ENCODE measurements at regions not wholly inside any gene's neighbourhood (a gene's known extent, or its start where the extent isn't known, plus 50 kb on each side); places are given as distances from the start of the nearest gene placed in this dataset.
"Not testable (repeated sequence)": the region's sequence is repeated elsewhere in the genome, so short reads cannot be mapped to it uniquely, and the experiment has no call there.

DNA sequence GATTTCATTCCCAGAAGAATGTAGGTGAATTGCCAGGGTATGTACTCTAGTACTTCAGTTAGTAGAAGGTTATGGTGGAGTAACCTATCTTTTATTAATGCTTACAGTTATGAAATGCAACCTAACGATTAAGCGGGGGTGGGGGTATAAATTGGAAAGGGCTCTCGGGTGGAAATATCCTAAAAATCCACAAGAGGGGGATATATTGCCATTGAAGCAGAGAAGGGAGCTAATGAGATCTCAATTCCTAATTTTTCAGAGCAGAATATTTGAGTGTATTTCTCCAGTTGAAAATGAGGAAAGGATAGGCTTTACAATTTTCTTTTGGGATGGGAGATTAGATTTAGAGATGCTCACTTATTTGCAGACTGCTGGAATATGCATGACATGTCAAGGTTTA is 90.8 kb downstream of the DNAJB9 start:
- no peak overlapping the region for H3K4me3 Mint-ChIP-seq
- no peak for DNase-seq
- H3K27ac Mint-ChIP-seq, result no peak overlapping the region
- no peaks in the 10 kb centered on the region for H3K4me1 Mint-ChIP-seq
- H3K27me3 Mint-ChIP-seq, result peaks cover 4% of the 10 kb centered on the region
- no peaks in the 10 kb centered on the region for H3K9me3 Mint-ChIP-seq
- CTCF ChIA-PET, result no interaction called here
- H3K36me3 Mint-ChIP-seq, result no peaks in the 10 kb centered on the region

DNA sequence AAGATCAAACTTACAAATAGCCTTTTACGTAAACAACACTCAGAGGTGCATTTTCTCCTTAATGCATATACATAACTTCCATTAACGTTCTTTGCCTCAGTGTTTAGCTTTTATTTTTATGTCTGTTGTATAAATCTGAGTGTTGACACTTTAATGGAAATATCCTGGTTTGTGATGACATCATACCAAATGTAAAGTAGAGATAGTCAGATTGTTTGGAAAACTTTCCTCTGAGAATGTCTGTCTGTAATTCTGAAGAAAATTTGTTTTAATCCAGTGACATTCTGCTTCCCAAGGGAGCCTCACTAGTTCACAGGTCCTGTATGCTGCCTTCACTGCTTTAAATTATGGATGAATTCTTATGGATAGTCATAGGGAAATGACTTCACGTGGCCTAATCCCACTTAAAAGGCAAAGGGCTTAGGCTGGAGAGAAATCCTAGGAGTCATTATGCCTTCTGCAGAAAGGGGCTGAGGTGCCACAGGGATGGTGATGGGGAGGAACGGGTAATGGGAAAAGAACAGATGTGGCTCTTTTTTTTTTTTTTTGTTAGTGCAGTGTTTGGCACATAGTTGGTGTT is 93.2 kb downstream of the DNAJB9 start:
- no peaks in the 10 kb centered on the region for H3K4me1 Mint-ChIP-seq
- no peaks in the 10 kb centered on the region for H3K9me3 Mint-ChIP-seq
- no peak overlapping the region for H3K4me3 Mint-ChIP-seq
- peaks cover 4% of the 10 kb centered on the region for H3K27me3 Mint-ChIP-seq
- DNase-seq, result no peak
- H3K27ac Mint-ChIP-seq, result no peak overlapping the region
- no peaks in the 10 kb centered on the region for H3K36me3 Mint-ChIP-seq
- CTCF ChIA-PET, result no interaction called here

DNA sequence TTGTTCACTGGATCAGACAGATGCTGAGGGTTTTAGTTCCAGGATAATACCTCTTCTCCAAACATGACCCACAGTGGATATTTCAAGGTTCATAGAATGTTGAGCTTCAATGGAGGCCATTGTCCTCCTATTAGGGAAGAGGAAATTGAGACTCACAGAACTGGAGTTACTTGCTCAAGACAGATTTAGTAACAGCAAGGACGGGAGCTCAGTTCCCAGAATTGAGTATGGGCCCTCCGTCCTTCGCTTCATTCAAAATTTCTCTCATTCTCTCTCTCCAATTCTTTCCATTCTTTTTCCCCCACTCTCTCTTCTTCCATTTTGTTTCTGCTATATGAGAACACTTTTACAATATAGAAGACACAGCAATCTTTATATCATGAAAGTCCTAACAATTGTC is 94.0 kb downstream of the DNAJB9 start:
- H3K27ac Mint-ChIP-seq, result no peak overlapping the region
- no peaks in the 10 kb centered on the region for H3K36me3 Mint-ChIP-seq
- CTCF ChIA-PET, result no interaction called here
- no peaks in the 10 kb centered on the region for H3K4me1 Mint-ChIP-seq
- H3K9me3 Mint-ChIP-seq, result no peaks in the 10 kb centered on the region
- H3K4me3 Mint-ChIP-seq, result no peak overlapping the region
- DNase-seq, result no peak
- H3K27me3 Mint-ChIP-seq, result peaks cover 4% of the 10 kb centered on the region

DNA sequence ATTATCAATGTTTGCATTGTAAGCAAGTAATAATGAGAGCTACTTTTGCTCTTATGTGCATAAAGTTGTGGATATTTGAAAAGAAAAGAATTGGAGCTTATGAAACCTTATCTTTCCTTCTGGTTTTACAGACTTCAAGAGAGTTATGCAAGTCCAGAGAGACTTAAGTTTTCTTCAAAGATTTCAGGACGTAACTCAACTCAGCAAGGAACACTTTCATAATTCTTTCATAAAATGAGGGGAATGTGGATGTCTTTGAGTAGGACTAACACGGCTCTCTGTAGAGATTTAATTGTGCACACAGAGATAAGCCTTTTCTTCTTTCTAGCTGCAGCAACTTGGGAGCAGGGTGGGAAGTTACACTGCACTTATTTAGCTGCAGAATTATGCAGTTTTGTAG is 97.5 kb downstream of the DNAJB9 start:
- Mint-ChIP-seq H3K4me1 (no peaks in the 10 kb centered on the region), H3K9me3 (no peaks in the 10 kb centered on the region), H3K4me3 (no peak overlapping the region), H3K27ac (no peak overlapping the region), H3K36me3 (no peaks in the 10 kb centered on the region), H3K27me3 (peaks cover 4% of the 10 kb centered on the region)
- CTCF ChIA-PET, result no interaction called here
- DNase-seq, result no peak

DNA sequence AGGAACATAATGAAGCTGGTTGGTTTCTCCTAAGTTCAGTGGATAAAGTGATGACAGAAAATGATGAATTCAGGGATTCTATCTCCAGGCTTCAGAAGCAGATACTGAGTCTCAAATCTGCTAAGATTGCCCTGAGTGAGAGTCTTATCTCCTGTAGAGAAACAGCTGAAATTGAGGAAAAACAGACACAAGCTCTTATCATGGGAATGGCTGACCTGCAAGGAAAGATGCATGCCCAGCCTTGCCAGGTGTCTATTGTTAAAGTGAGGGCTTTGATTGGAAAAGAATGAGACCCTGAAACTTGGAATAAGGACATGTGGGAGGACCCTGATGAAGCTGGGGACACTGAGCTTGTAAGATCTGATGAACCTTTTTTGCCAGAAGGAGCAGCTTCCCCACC is 100.3 kb downstream of the DNAJB9 start:
- Mint-ChIP-seq H3K4me1 (no peaks in the 10 kb centered on the region), H3K9me3 (no peaks in the 10 kb centered on the region), H3K27me3 (no peaks in the 10 kb centered on the region), H3K36me3 (no peaks in the 10 kb centered on the region), H3K4me3 (no peak overlapping the region), H3K27ac (no peak overlapping the region)
- CTCF ChIA-PET, result no interaction called here
- DNase-seq, result no peak

DNA sequence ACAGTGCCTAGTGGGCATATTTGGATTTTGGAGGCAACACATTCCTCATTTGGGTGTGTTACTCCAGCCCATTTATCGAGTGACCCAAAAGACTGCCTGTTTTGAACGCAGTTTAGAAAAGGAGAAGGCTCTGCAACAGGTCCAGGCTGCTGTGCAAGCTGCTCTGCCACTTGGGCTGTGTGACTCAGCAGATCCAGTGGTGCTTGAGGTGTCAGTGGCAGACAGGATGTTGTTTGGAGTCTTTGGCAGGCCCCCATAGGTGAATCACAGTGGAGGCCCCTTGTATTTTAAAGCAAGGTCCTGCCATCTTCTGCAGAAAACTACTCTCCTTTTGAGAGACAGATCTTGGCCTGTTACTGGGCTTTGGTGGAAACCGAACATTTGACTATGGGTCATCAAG is 104.0 kb downstream of the DNAJB9 start:
- H3K36me3 Mint-ChIP-seq, H3K27ac Mint-ChIP-seq, DNase-seq, H3K27me3 Mint-ChIP-seq, H3K4me1 Mint-ChIP-seq, CTCF ChIA-PET, H3K9me3 Mint-ChIP-seq, H3K4me3 Mint-ChIP-seq: not testable (repeated sequence)

DNA sequence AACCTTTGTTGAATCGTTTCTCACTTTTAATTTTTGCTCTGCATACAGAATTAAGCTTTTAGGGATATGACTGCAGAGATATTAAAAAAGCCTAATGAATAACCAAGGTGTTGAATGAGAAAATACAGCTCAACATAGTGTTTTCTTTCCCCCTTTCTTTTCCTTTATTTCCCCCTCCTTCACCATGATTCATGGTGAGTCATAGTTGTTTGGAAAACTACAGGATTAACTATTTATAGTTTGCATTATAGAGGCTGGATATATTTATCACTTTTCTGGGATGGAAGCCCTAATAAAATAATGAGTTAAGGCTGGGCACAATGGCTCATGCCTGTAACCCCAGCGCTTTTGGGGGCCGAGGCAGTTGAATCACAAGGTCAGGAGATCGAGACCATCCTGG is 115.0 kb downstream of the DNAJB9 start:
- H3K27ac Mint-ChIP-seq, result no peak overlapping the region
- H3K36me3 Mint-ChIP-seq, result no peaks in the 10 kb centered on the region
- no peak for DNase-seq
- no peaks in the 10 kb centered on the region for H3K9me3 Mint-ChIP-seq
- CTCF ChIA-PET, result no interaction called here
- H3K27me3 Mint-ChIP-seq, result no peaks in the 10 kb centered on the region
- no peak overlapping the region for H3K4me3 Mint-ChIP-seq
- no peaks in the 10 kb centered on the region for H3K4me1 Mint-ChIP-seq

DNA sequence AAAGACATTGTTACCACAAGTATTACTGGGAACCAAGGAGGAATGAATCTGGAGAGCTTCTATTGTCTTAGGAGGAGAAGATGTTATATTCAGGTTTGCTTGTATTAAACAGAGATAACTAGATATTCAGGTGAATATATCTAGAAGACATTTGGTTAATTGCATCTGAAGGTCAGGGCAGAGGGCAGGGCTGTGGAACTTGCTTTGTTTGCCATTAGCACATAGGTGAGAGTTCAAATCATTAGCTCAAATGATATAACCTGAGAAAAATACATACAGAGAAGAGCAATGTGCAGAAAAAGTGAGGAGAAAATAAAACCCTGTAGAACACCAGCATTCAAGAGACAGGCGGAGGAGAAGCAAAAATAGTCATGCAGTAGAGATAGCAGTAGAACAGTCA is 116.8 kb downstream of the DNAJB9 start:
- Mint-ChIP-seq H3K4me1 (no peaks in the 10 kb centered on the region), H3K27me3 (no peaks in the 10 kb centered on the region), H3K36me3 (no peaks in the 10 kb centered on the region), H3K27ac (no peak overlapping the region), H3K9me3 (no peaks in the 10 kb centered on the region), H3K4me3 (no peak overlapping the region)
- CTCF ChIA-PET, result no interaction called here
- no peak for DNase-seq

DNA sequence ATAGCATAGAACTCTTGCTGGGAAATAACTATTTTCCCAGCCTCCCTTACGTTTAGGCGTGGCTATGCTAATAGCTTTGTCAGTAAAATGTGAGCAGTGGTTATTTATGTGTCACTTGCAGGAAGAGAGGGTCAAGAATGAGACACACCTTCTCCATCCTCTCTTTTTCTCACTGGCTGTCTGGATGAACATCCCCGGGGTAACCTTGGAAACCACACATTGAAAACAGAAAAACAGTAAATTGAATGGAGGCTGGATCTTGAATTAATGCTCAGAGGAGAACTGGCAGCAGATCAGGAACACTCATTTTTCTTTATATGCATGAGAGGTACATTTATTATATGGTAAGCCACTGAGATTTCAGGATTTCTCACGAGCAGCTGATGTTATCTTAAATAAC is 127.6 kb downstream of the DNAJB9 start:
- Mint-ChIP-seq H3K9me3 (no peaks in the 10 kb centered on the region), H3K27ac (no peak overlapping the region), H3K4me3 (no peak overlapping the region), H3K4me1 (no peaks in the 10 kb centered on the region), H3K27me3 (no peaks in the 10 kb centered on the region), H3K36me3 (no peaks in the 10 kb centered on the region)
- no peak for DNase-seq
- CTCF ChIA-PET, result interaction anchor here (0.6 kb wide), 1 partner anchor 1162 kb away, joined by 3 read pairs; no protein-coding TSS in a partner anchor

DNA sequence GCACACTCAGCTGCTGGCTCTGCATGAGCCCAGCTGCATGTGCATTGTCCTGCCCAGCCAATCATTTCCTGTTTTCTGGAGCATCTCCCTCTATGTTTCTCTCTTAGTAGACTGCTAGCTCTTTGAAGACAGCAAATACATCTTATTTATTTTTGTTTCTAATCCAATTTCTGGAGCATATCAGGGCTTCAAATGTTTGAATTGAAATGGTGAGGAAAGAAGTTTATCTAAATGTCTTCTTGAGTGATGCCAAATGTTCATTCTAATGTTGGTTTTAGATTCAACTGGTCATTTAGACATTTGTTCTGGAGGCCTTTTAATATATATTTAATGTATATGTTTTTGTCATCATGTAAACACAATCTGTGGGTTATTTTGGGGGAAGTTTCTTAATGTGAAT is 141.9 kb downstream of the DNAJB9 start:
- no peaks in the 10 kb centered on the region for H3K36me3 Mint-ChIP-seq
- no peaks in the 10 kb centered on the region for H3K27me3 Mint-ChIP-seq
- no peak for DNase-seq
- no peak overlapping the region for H3K4me3 Mint-ChIP-seq
- H3K4me1 Mint-ChIP-seq, result no peaks in the 10 kb centered on the region
- CTCF ChIA-PET, result no interaction called here
- H3K27ac Mint-ChIP-seq, result no peak overlapping the region
- no peaks in the 10 kb centered on the region for H3K9me3 Mint-ChIP-seq

DNA sequence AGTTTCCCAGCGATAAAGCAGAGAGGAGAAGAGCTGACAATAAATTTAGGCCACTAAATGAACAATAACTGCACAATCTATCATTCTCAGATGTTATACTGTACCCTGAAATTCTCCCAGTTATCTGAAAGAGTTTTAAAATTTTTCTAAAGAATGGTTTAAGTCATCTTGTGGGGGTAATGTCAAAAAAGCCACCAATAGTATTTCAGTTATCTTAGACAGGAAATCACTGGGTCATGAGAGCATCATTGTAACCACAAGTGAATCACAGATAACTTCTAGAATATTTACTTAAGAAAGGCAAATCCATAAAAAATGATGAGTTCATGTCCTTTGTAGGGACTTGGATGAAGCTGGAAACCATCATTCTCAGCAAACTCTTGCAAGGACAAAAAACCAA is 147.1 kb downstream of the DNAJB9 start:
- Mint-ChIP-seq H3K4me3 (no peak overlapping the region), H3K27ac (no peak overlapping the region), H3K36me3 (no peaks in the 10 kb centered on the region), H3K27me3 (no peaks in the 10 kb centered on the region), H3K9me3 (no peaks in the 10 kb centered on the region), H3K4me1 (no peaks in the 10 kb centered on the region)
- DNase-seq, result no peak
- CTCF ChIA-PET, result no interaction called here

DNA sequence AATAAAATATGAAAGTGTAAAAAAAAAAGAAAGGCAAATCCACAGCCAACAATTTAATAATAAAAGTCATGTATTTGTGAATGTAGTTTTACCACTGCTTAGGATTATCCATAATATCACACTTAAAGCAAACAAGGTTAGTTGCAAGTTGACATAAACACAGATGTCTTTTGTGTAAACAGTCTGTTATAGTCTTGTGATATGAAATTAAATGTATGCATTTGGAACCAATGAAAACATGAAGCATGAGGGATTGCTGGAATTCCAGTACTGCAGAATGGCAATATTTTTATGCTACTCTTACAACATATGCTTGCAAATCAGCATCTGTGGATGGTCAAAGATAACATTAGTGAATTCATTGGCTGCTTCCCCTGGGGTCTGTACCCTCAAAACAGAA is 148.1 kb downstream of the DNAJB9 start:
- Mint-ChIP-seq H3K27ac (no peak overlapping the region), H3K4me1 (no peaks in the 10 kb centered on the region), H3K27me3 (no peaks in the 10 kb centered on the region), H3K4me3 (no peak overlapping the region), H3K36me3 (no peaks in the 10 kb centered on the region), H3K9me3 (no peaks in the 10 kb centered on the region)
- CTCF ChIA-PET, result no interaction called here
- no peak for DNase-seq

DNA sequence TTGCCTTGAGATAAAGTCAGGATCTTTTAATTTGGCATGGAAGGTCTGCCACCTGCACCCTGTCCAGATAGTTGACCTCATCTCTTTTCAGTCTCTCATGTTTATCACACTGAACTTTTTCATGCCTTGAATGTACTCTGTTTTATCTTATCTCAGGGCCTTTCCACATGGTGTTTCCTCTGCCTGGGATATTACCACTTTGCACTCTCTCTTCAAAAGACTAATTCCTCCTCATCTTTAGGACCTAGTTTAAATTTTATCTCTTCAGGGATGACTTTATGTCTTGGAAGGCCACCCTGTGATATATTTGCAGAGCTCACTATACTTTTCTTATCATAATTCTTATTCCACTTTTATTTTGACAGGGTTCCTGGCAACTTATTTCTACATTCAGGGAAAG is 150.0 kb downstream of the DNAJB9 start:
- no peak overlapping the region for H3K4me3 Mint-ChIP-seq
- no peaks in the 10 kb centered on the region for H3K4me1 Mint-ChIP-seq
- no peaks in the 10 kb centered on the region for H3K36me3 Mint-ChIP-seq

DNA sequence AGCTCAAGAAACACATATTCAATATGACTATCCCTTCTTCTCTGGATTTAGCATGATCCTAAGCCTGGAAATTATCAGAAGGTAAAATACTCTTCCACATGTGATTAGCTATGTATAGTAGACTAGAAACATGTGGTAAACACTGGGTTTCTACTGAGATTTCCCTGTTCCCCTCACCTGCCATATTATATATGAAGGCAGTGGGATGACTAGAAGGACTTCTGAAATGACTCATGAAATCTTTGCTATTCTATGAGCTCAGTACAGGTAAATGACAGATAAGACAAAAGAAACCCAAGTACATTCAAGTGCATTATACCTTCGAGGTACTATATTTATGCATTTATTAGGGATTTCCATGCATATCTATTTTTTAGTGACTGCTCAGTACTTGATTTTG is 152.9 kb downstream of the DNAJB9 start:
- H3K4me3 Mint-ChIP-seq, result no peak overlapping the region
- no peaks in the 10 kb centered on the region for H3K4me1 Mint-ChIP-seq
- CTCF ChIA-PET, result no interaction called here
- no peak for DNase-seq
- H3K27me3 Mint-ChIP-seq, result no peaks in the 10 kb centered on the region
- H3K9me3 Mint-ChIP-seq, result no peaks in the 10 kb centered on the region
- H3K27ac Mint-ChIP-seq, result no peak overlapping the region
- no peaks in the 10 kb centered on the region for H3K36me3 Mint-ChIP-seq

More for the DNA sequence above, 150.0 kb downstream of the DNAJB9 start:
- DNase-seq, result no peak
- Mint-ChIP-seq H3K27me3 (no peaks in the 10 kb centered on the region), H3K27ac (no peak overlapping the region), H3K9me3 (no peaks in the 10 kb centered on the region)
- CTCF ChIA-PET, result no interaction called here

DNA sequence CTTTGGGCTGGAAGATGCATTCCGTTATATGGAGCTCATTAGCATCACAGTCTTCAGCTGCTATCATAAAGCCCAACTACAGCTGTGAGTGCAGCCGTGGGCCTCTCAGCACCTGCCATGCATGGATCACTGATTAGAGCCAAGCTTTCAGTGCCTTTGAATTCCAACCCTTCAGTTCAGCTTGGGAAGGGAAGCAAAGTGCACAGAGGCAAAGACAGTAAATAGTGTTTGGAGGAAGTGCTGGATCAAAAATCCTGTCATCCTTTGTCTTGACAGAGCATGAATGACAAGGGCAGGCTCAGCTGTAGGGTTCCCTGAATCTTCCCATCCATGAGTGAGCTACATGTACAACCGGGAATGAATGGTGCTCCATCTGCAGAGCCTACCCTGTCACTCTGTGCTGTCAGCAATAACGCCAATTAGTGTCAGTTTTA is 153.7 kb downstream of the DNAJB9 start:
- CTCF ChIA-PET, result no interaction called here
- Mint-ChIP-seq H3K4me1 (no peaks in the 10 kb centered on the region), H3K4me3 (no peak overlapping the region), H3K27ac (no peak overlapping the region), H3K27me3 (no peaks in the 10 kb centered on the region), H3K36me3 (no peaks in the 10 kb centered on the region), H3K9me3 (no peaks in the 10 kb centered on the region)
- no peak for DNase-seq

All from activated naive CD4-positive, alpha-beta T cell treated with anti-CD3 and anti-CD28 coated beads, Interleukin-2, amount 10 ng/mL, durations not matched to agents 7 days and 5 days (primary cell).